ENCODE measurements at regions not wholly inside any gene's neighbourhood (a gene's known extent, or its start where the extent isn't known, plus 50 kb on each side); places are given as distances from the start of the nearest gene placed in this dataset.

- TF ChIP-seq CTCF (IDR thresholded peaks at IDR 0.05) (no peak), EP300 (IDR thresholded peaks at IDR 0.05; ENCODE audit: low read depth) (no peak), POLR2AphosphoS5 (IDR thresholded peaks at IDR 0.05) (no peak)
These were observed 65.1 kb downstream of the SIX6 start for GRCh38 chr14:60573943-60574495.

Measured in transverse colon (tissue), 4 donors.